Tibial nerve (tissue), 3 donors: ENCODE measurements at regions not wholly inside any gene's neighbourhood (a gene's known extent, or its start where the extent isn't known, plus 50 kb on each side); places are given as distances from the start of the nearest gene placed in this dataset.

Source experiments
- CTCF ChIP-seq, 5 experiments: fragments of 200-600 bp in 3 of 5; fragments of 450-650 bp in 2 of 5; sonication (generic) in 3 of 5; IDR thresholded peaks; one replicate each; pipeline ENCODE4 v1.5.1; 2016 to 2019; ENCODE audit warnings: antibody characterized with exemption in 5 of 5, mild to moderate bottlenecking in 3 of 5, moderate library complexity in 2 of 5
- POLR2A ChIP-seq, 2 donors: fragments of 450-650 bp; IDR thresholded peaks; one replicate each; pipeline ENCODE4 v1.6.1; 2017; ENCODE audit warnings: antibody characterized with exemption in 2 of 2, mild to moderate bottlenecking in 2 of 2, moderate library complexity in 2 of 2

DNA sequence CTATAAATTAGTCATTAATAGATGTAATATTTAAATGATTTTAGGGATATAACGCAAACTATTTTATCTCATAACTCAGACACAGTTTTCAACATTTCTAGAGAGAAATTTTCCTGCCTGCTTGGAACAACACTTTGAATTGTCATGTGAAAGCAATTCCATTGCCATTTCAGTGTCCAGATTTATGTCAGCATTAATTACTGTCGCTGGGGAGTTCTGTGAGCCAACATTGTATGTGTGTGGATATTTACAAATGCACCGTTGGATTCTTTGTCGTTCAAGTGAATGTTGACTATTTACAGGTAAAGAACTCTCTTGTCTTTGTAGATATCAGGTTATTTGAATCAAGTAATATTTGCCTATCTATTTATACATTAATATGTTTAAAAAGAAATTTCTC, 465.3 kb upstream of the RGS6 start:
- TF ChIP-seq POLR2A (IDR thresholded peaks at IDR 0.05): no peak
- no peak for TF ChIP-seq CTCF (IDR thresholded peaks at IDR 0.05)
